ENCODE measurements at regions not wholly inside any gene's neighbourhood (a gene's known extent, or its start where the extent isn't known, plus 50 kb on each side); places are given as distances from the start of the nearest gene placed in this dataset.

DNA sequence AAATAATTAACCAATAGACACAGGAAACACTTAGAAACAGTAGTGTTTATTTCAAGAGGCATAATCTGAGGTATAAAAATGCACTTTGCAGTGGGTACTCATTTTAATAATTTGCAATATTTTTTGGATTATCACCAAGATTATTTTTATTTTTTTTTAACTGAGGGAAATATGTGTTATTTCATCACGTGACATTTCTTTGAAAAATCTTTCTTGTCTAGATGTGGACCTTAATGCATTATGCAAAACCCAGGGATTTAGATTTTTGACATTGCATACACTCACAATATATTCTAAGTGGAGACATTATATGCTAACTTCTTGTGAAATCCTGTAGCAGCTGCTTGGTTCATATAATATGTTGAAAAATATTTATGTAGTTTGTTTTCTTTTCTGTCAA is 260.4 kb upstream of the MEIS2 start:
- DNase-seq: no peak
- H3K4me3 ChIP-seq (ENCODE audit: low read depth, low read length): no peak overlapping the region
- no peaks in the 10 kb centered on the region for H3K27me3 ChIP-seq (ENCODE audit: insufficient read depth, low read depth, severe bottlenecking)
- no peaks in the 10 kb centered on the region for H3K36me3 ChIP-seq
- TF ChIP-seq, protein P1, sequence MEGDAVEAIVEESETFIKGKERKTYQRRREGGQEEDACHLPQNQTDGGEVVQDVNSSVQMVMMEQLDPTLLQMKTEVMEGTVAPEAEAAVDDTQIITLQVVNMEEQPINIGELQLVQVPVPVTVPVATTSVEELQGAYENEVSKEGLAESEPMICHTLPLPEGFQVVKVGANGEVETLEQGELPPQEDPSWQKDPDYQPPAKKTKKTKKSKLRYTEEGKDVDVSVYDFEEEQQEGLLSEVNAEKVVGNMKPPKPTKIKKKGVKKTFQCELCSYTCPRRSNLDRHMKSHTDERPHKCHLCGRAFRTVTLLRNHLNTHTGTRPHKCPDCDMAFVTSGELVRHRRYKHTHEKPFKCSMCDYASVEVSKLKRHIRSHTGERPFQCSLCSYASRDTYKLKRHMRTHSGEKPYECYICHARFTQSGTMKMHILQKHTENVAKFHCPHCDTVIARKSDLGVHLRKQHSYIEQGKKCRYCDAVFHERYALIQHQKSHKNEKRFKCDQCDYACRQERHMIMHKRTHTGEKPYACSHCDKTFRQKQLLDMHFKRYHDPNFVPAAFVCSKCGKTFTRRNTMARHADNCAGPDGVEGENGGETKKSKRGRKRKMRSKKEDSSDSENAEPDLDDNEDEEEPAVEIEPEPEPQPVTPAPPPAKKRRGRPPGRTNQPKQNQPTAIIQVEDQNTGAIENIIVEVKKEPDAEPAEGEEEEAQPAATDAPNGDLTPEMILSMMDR (IDR thresholded peaks at IDR 0.05; ENCODE audit: low read depth, low read length): no peak
- no peak overlapping the region for H3K27ac ChIP-seq
- H3K9me3 ChIP-seq (ENCODE audit: severe bottlenecking): no peaks in the 10 kb centered on the region

DNA sequence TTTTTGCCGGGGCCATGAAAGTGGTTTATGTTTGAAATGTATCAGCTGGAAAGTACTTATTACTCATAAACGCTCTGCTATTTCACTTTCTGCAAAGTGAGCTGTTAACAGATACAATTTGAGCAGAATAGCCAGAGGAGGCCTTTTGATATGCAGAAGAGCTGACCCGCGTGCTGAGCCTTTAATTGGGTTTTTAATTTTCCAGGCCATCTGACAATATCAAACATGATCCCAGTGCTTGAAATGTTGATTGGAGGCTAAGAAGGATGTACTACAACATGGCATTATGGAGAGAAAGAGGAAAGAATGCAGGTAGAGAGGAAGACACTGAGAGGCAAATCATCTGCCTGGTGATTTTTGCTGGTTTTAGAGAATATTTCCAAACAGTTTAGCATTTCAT is 261.3 kb upstream of the MEIS2 start:
- no peaks in the 10 kb centered on the region for H3K27me3 ChIP-seq (ENCODE audit: insufficient read depth, low read depth, severe bottlenecking)
- no peak overlapping the region for H3K4me3 ChIP-seq (ENCODE audit: low read depth, low read length)
- no peak for DNase-seq
- no peaks in the 10 kb centered on the region for H3K36me3 ChIP-seq
- no peaks in the 10 kb centered on the region for H3K9me3 ChIP-seq (ENCODE audit: severe bottlenecking)
- TF ChIP-seq, protein P1 (IDR thresholded peaks at IDR 0.05; ENCODE audit: low read depth, low read length): no peak
- no peak overlapping the region for H3K27ac ChIP-seq

DNA sequence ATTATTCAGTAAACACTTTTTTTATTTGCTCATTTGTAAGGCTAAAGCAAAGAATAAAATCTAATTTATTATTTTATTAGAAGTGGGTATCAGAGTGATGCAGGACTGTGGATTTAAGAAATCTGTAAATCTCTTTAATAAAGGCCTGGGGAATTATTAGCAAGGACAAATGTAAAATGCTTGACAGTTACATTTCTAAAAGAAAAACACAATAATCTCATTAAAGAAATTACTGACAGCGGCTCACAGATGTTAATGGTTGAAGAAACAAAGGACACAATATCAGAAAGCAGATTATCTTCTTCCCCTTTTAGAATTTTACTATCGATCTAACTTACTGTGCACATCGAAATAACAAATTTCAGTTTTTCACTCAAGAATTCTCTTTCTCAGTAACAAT is 262.1 kb upstream of the MEIS2 start:
- H3K27ac ChIP-seq: no peak overlapping the region
- no peaks in the 10 kb centered on the region for H3K27me3 ChIP-seq (ENCODE audit: insufficient read depth, low read depth, severe bottlenecking)
- no peak for DNase-seq
- H3K9me3 ChIP-seq (ENCODE audit: severe bottlenecking): no peaks in the 10 kb centered on the region
- H3K36me3 ChIP-seq: no peaks in the 10 kb centered on the region
- no peak overlapping the region for H3K4me3 ChIP-seq (ENCODE audit: low read depth, low read length)
- TF ChIP-seq, protein P1 (IDR thresholded peaks at IDR 0.05; ENCODE audit: low read depth, low read length): no peak

DNA sequence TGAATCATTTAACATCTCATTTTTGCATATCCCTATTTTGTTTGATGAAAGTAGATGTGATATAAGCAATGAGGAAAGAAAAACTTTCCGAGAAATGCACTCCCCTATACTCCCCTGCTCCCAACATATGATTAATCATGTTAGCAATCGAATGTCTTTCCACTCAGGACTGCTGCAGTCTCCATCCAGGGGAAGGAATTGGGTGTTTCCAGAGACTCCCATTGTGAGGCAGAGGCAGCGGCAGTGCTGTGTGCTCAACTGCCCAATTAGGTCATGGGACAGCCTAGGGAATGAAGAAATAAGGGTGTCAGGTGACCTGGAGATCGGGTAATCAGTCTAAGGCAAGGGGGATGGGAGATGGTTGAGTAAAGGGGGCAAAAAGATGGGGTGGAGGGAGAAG is 268.6 kb upstream of the MEIS2 start:
- H3K4me3 ChIP-seq (ENCODE audit: low read depth, low read length): no peak overlapping the region
- DNase-seq: no peak
- no peaks in the 10 kb centered on the region for H3K36me3 ChIP-seq
- TF ChIP-seq, protein P1 (IDR thresholded peaks at IDR 0.05; ENCODE audit: low read depth, low read length): no peak
- no peaks in the 10 kb centered on the region for H3K27me3 ChIP-seq (ENCODE audit: insufficient read depth, low read depth, severe bottlenecking)
- H3K9me3 ChIP-seq (ENCODE audit: severe bottlenecking): no peaks in the 10 kb centered on the region
- no peak overlapping the region for H3K27ac ChIP-seq

DNA sequence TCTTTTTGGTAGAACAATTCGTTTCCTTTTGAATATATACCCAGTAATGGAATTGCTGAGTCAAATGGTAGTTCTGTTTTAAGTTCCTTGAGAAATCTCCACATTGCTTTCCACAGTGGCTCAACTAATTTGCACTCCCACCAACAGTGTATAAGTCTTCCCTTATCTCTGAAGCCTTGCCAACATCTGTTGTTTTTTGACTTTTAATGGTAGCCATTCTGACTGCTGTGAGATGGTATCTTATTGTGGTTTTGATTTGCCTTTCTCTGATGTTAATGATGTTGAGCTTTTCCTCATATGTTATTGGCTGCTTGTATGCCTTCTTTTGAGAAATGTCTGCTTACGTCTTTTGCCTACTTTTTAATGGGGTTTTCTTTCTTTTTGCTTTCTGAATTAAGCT is 270.6 kb upstream of the MEIS2 start:
- Histone ChIP-seq H3K9me3 (ENCODE audit: severe bottlenecking) (no peaks in the 10 kb centered on the region), H3K4me3 (ENCODE audit: low read depth, low read length) (no peak overlapping the region), H3K36me3 (no peaks in the 10 kb centered on the region), H3K27ac (no peak overlapping the region), H3K27me3 (ENCODE audit: insufficient read depth, low read depth, severe bottlenecking) (no peaks in the 10 kb centered on the region)
- no peak for DNase-seq
- TF ChIP-seq, protein P1 (IDR thresholded peaks at IDR 0.05; ENCODE audit: low read depth, low read length): no peak

DNA sequence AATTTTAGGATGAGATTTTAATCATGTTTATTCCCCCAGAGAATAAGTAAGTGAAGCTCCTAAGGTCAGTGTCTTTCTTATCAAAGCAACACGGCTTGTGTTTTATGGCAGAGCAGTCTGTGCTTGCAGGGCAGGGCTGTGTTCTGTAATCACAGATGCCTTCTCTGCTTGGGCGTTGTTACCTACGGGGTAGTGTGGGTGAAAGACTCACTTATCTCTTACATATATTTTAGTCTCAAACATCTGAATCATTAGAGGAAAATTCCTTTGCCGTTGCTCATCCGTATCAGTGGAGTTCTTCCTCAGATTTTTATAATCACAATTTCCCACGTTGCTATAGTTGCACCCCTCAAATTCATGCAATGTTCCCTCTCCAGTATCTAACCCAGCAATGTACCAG is 271.7 kb upstream of the MEIS2 start:
- no peak overlapping the region for H3K4me3 ChIP-seq (ENCODE audit: low read depth, low read length)
- DNase-seq: no peak
- no peaks in the 10 kb centered on the region for H3K27me3 ChIP-seq (ENCODE audit: insufficient read depth, low read depth, severe bottlenecking)
- H3K27ac ChIP-seq: no peak overlapping the region
- no peaks in the 10 kb centered on the region for H3K9me3 ChIP-seq (ENCODE audit: severe bottlenecking)
- TF ChIP-seq, protein P1 (IDR thresholded peaks at IDR 0.05; ENCODE audit: low read depth, low read length): no peak
- H3K36me3 ChIP-seq: no peaks in the 10 kb centered on the region
